ENCODE measurements at regions not wholly inside any gene's neighbourhood (a gene's known extent, or its start where the extent isn't known, plus 50 kb on each side); places are given as distances from the start of the nearest gene placed in this dataset.

DNA sequence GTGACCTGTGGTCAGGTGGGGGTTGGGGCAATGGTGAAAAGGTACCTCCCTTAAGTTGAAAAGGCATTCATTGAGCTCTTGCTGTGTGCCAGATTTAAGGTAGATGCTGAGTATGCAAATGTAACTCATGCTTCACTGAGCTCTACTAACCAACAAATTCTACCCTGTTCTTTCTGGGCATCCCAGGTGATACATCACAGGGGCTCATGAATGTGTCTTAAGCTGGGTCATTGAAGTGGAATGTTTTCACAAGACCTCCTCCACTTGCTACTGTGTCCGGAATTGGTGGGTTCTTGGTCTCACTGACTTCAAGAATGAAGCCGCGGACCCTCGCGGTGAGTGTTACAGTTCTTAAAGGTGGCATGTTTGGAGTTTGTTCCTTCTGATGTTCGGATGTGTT is 362.8 kb upstream of the ZNF462 start:
- TF ChIP-seq EZH2 (IDR thresholded peaks at IDR 0.05; ENCODE audit: borderline replicate concordance, low read depth, low read length, severe bottlenecking) = no peak
- TF ChIP-seq, protein P1, sequence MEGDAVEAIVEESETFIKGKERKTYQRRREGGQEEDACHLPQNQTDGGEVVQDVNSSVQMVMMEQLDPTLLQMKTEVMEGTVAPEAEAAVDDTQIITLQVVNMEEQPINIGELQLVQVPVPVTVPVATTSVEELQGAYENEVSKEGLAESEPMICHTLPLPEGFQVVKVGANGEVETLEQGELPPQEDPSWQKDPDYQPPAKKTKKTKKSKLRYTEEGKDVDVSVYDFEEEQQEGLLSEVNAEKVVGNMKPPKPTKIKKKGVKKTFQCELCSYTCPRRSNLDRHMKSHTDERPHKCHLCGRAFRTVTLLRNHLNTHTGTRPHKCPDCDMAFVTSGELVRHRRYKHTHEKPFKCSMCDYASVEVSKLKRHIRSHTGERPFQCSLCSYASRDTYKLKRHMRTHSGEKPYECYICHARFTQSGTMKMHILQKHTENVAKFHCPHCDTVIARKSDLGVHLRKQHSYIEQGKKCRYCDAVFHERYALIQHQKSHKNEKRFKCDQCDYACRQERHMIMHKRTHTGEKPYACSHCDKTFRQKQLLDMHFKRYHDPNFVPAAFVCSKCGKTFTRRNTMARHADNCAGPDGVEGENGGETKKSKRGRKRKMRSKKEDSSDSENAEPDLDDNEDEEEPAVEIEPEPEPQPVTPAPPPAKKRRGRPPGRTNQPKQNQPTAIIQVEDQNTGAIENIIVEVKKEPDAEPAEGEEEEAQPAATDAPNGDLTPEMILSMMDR (IDR thresholded peaks at IDR 0.05; ENCODE audit: borderline replicate concordance, extremely low read depth, low read length, poor library complexity, severe bottlenecking) = no peak

Data from DND-41 (cell line).